IPS DF 6.9 (cell line): ENCODE measurements at regions not wholly inside any gene's neighbourhood (a gene's known extent, or its start where the extent isn't known, plus 50 kb on each side); places are given as distances from the start of the nearest gene placed in this dataset.
"Not testable (repeated sequence)": the region's sequence is repeated elsewhere in the genome, so short reads cannot be mapped to it uniquely, and the experiment has no call there.

Experiments used
- DNase-seq: peaks from one replicate; pipeline ENCODE4 v3.0.0-alpha.2; 2013; ENCODE audit warnings: low read depth, low spot score
- H3K27ac ChIP-seq: one replicate; pipeline ENCODE4 v1.5.1; 2013; ENCODE audit warnings: low read length, control low read depth
- H3K27me3 ChIP-seq: 2 replicates; pipeline ENCODE4 v1.6.1; 2013; ENCODE audit warnings: mild to moderate bottlenecking, low read length; ENCODE audit not compliant: control insufficient read depth, insufficient read depth
- H3K36me3 ChIP-seq: 2 replicates; pipeline ENCODE4 v1.6.1; 2013; ENCODE audit warnings: low read length; ENCODE audit not compliant: control insufficient read depth, insufficient read depth
- H3K4me1 ChIP-seq: 2 replicates; pipeline ENCODE4 v1.6.1; 2013; ENCODE audit warnings: low read length; ENCODE audit not compliant: control insufficient read depth, insufficient read depth
- H3K4me3 ChIP-seq: 2 replicates; pipeline ENCODE4 v1.5.1; 2013; ENCODE audit warnings: mild to moderate bottlenecking, low read length
- H3K9me3 ChIP-seq: 2 replicates; pipeline ENCODE4 v1.6.1; 2013; ENCODE audit warnings: low read length, inconsistent platforms; ENCODE audit not compliant: control insufficient read depth, insufficient read depth
- WGBS: extraction: QIAGEN DNeasy Blood & Tissue Kit; methylation state at CpG from one replicate; pipeline ENCODE4 v1.1.7; 2013; ENCODE audit warnings: mixed read lengths, missing lambda C conversion rate; ENCODE audit not compliant: insufficient read length, insufficient coverage; 5-methylcytosine and 5-hydroxymethylcytosine counted together

GRCh38 chr2:89823556-89823955 is 1132.1 kb downstream of the RPIA start:
- Histone ChIP-seq H3K4me3 (no peak overlapping the region), H3K4me1 (no peaks in the 10 kb centered on the region), H3K9me3 (peaks cover 27% of the 10 kb centered on the region), H3K27me3 (0 out of 2 replicates have a peak, but pooled peaks cover 2% of the 10 kb centered on the region), H3K36me3 (no peaks in the 10 kb centered on the region), H3K27ac (no peak overlapping the region)
- WGBS: 100% methylated on average over 3 of the region's 5 CpGs
- no peak for DNase-seq

DNA sequence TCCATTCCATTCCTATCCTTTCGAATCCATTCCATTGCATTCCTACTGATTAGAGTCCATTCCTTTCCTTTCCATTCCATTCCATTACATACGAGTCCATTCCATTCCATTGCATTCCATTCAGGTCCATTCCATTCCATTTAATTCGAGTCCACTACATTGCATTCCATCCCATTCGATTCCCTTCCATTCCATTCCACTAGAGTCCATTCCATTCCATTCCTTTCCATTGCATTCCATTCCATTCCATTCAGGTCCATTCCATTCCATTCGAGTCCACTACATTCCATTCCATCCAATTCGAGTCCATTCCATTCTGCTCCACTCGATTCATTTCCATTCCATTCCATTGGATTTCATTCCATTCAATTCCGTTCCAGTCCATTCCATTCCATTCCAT is 1133.6 kb downstream of the RPIA start:
- 100% methylated on average over 7 of the region's 8 CpGs for WGBS

DNA sequence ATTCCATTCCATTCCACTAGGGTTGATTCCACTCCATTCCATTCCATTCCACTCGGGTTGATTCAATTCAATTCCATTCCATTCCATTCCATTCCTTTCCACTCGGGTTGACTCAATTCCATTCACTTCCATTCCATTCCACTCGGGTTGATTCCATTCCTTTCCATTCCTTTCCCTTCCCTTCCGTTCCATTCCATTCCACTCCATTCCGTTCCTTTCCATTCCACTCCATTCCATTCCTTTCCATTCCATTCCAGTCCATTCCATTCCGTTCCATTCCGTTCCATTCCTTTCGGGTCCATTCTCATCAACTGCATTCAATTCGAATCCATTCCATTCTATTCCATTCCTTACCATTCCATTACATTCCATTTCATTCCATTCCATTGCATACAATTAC is 1135.3 kb downstream of the RPIA start:
- H3K9me3 ChIP-seq: peaks cover 28% of the 10 kb centered on the region
- H3K27me3 ChIP-seq, H3K36me3 ChIP-seq, H3K4me1 ChIP-seq, H3K27ac ChIP-seq, DNase-seq, H3K4me3 ChIP-seq: not testable (repeated sequence)
- 100% methylated on average over 8 of the region's 9 CpGs for whole genome bisulfite sequencing

More for the DNA sequence above, 1133.6 kb downstream of the RPIA start:
- DNase-seq: no peak
- Histone ChIP-seq H3K4me3 (no peak overlapping the region), H3K36me3 (no peaks in the 10 kb centered on the region), H3K27ac (no peak overlapping the region), H3K27me3 (0 out of 2 replicates have a peak, but pooled peaks cover 2% of the 10 kb centered on the region), H3K9me3 (peaks cover 26% of the 10 kb centered on the region), H3K4me1 (no peaks in the 10 kb centered on the region)

DNA sequence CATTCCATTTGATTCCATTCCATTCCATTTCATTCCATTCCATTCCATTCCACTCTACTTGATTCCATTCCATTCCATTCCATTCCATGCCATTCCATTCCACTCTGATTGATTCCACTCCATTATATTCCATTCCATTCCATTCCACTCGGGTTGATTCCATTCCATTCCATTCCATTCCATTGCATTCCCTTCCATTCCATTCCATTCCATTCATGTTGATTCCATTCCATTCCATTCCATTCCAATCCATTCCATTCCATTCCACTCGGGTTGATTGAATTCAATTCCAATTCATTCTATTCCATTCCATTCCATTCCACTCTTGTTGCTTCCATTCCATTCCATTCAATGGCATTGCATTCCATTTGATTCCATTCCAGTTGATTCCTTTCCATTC is 1136.4 kb downstream of the RPIA start:
- H3K27me3 ChIP-seq, DNase-seq, H3K4me1 ChIP-seq, H3K36me3 ChIP-seq, H3K27ac ChIP-seq, H3K4me3 ChIP-seq: not testable (repeated sequence)
- no CpG with 5 or more reads among the region's 2 CpGs for WGBS
- H3K9me3 ChIP-seq: peaks cover 30% of the 10 kb centered on the region

- H3K27ac ChIP-seq, H3K27me3 ChIP-seq, H3K36me3 ChIP-seq, DNase-seq, H3K4me3 ChIP-seq, H3K4me1 ChIP-seq: not testable (repeated sequence)
- peaks cover 32% of the 10 kb centered on the region for H3K9me3 ChIP-seq
- WGBS: 100% methylated on average over 3 of the region's 4 CpGs
These were observed 1136.9 kb downstream of the RPIA start for GRCh38 chr2:89828416-89828815.

DNA sequence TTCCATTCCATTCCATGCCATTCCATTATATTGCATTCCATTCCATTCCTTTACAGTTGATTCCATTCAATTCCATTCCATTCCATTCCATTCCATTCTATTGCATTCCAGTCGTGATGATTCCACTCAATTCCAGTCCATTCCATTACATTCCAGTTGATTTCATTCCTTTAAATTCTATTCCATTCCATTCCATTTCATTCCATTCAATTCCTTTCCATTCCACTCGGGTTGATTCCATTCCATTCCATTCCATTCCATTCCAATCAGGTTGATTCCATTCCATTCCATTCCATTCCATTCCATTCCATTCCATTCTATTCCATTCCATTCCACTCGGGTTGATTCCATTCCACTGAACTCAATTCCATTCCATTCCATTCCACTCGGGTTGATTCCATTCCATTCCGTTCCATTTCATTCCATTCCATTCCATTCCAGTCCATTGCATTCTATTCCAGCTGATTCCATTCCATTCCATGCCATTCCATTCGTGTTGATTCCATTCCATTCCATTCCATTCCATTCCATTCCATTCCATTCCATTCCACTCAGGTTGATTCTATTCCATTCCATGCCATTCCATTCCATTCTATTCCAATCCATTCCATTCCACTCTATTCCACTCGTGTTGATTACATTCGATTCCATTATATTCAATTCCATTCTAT is 1137.6 kb downstream of the RPIA start:
- H3K27ac ChIP-seq, H3K4me3 ChIP-seq, H3K4me1 ChIP-seq, H3K36me3 ChIP-seq, H3K27me3 ChIP-seq, DNase-seq: not testable (repeated sequence)
- WGBS: 100% methylated on average over 3 of the region's 8 CpGs
- peaks cover 34% of the 10 kb centered on the region for H3K9me3 ChIP-seq

DNA sequence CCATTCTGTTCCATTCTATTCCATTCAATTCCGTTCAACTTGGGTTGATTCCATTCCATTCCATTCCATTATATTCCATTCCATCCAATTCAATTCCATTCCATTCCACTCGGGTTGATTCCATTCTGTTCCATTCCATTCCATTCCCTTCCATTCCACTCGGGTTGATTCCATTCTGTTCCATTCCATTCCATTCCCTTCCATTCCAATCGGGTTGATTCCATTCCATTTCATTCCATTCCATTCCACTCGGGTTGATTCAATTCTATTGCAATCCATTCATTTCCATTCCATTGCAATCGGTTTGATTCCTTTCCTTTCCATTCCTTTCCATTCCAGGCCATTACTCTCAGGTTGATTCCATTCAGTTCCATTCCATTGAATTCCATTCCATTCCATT is 1138.4 kb downstream of the RPIA start:
- WGBS: 88% methylated on average over 1 of the region's 6 CpGs
- H3K4me3 ChIP-seq: no peak overlapping the region

DNA sequence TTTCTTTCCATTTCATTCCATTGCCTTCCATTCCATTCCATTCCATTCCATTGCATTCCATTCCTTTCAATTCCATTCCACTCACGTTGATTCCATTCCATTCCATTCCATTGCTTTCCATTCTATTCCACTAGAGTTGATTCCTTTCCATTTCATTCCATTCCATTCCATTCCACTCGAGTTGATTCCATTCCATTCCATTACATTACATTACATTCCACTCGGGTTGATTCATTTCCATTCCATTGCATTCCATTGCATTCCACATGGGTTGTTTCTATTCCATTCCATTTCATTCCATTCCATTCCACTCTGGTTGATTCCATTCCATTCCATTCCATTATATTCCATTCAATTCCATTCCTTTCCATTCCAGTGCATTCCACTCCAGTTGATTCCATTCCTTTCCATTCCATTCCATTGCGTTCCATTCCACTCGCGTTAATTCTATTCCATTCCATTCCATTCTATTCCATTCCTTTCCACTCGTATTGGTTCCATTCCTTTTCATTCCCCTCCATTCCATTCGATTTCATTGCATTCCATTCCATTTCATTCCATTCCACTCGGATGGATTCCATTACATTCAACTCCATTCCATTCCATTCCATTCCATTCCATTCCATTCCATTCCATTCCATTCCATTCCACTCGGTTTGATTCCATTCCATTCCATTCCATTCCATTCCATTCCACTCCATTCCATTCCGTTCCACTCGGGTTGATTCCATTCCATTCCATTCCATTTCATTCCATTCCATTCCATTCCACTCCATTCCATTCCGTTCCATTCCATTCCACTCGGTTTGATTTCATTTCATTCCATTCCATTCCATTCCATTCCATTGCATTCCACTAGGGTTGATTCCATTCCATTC is 1139.1 kb downstream of the RPIA start:
- not testable (repeated sequence) for DNase-seq, H3K4me3 ChIP-seq, H3K27me3 ChIP-seq, H3K4me1 ChIP-seq, H3K36me3 ChIP-seq, H3K27ac ChIP-seq
- H3K9me3 ChIP-seq: peaks cover 32% of the 10 kb centered on the region
- WGBS: 100% methylated on average over 9 of the region's 14 CpGs

More for the DNA sequence above, 1138.4 kb downstream of the RPIA start:
- H3K9me3 ChIP-seq: peaks cover 34% of the 10 kb centered on the region
- 0 out of 2 replicates have a peak, but pooled peaks cover 2% of the 10 kb centered on the region for H3K27me3 ChIP-seq
- H3K4me1 ChIP-seq: no peaks in the 10 kb centered on the region
- no peaks in the 10 kb centered on the region for H3K36me3 ChIP-seq
- H3K27ac ChIP-seq: no peak overlapping the region
- DNase-seq: no peak

DNA sequence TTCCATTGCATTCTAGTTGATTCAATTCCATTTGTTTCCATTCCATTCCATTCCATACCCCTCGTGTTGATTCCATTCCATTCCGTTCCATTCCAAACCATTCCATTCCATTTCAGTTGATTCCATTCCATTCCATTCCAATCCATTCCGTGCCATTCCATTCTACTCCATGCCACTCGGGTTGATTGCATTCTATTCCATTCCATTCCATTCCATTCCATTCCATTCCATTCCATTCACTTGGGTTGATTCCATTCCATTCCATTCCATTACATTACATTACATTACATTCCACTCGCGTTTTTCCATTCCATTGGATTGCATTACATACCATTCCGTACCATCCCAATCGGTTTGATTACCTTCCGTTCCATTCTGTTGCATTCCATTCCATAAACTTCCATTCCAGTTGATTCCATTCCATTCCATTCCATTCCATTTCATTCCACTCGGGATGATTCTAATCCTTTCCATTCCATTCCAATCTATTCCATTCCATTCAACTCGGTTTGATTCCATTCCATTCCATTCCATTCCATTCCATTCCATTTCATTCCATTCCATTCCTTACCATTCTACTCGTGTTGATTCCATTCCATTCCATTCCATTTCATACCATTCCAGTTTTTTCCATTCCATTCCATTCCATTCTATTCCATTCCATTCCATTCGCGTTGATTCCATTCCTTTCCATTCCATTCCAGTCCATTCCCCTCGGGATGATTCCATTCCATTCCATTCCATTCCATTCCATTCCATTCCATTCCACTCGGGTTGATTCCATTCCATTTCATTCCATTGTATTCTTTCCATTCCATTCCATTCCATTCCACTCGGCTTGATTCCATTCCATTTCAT is 1140.4 kb downstream of the RPIA start:
- Histone ChIP-seq H3K27ac (no peak overlapping the region), H3K27me3 (no peaks in the 10 kb centered on the region), H3K4me1 (no peaks in the 10 kb centered on the region), H3K9me3 (peaks cover 33% of the 10 kb centered on the region), H3K4me3 (no peak overlapping the region), H3K36me3 (no peaks in the 10 kb centered on the region)
- no peak for DNase-seq
- WGBS: 100% methylated on average over 13 of the region's 17 CpGs

DNA sequence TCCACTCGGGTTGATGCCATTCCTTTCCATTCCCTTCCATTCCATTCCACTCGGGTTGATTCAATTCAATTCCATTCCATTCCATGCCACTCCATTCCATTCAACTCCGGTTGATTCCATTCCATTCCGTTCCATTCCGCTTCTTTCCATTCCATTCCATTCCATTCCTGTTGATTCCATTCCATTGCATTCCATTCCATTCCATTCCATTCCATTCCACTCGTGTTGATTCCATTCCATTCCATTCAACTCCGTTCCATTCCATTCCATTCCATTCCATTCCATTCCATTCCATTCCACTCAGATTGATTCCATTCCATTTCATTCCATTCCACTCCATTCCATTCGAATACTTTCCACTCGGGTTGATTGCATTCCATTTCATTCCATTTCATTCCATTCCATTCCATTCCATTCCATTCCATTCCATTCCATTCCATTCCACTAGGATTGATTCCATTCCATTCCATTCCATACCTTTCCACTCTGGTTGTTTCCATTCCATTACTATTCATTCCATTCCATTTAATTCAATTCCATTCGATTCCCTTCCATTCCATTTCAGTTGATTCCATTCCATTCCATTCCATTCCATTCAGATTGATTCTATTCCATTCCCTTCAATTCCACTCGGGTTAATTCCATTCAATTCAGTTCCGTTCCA is 1141.8 kb downstream of the RPIA start:
- H3K36me3 ChIP-seq: no peaks in the 10 kb centered on the region
- H3K27me3 ChIP-seq: no peaks in the 10 kb centered on the region
- H3K9me3 ChIP-seq: peaks cover 33% of the 10 kb centered on the region
- 100% methylated on average over 8 of the region's 12 CpGs for WGBS
- H3K4me1 ChIP-seq: no peaks in the 10 kb centered on the region
- no peak for DNase-seq
- H3K27ac ChIP-seq: no peak overlapping the region
- no peak overlapping the region for H3K4me3 ChIP-seq
